HG03060 (cell line): ENCODE measurements at regions not wholly inside any gene's neighbourhood (a gene's known extent, or its start where the extent isn't known, plus 50 kb on each side); places are given as distances from the start of the nearest gene placed in this dataset.
"Not testable (repeated sequence)": the region's sequence is repeated elsewhere in the genome, so short reads cannot be mapped to it uniquely, and the experiment has no call there.

Source experiments
- ATAC-seq: cut with Tn5 transposase; IDR thresholded peaks from one replicate; pipeline ENCODE4 v1.9.1; 2021; ENCODE audit warnings: low read depth, moderate number of reproducible peaks; ENCODE audit not compliant: unreplicated experiment

GRCh38 chr4:30989508-30989907, 269.3 kb downstream of the PCDH7 start:
- ATAC-seq = no peak

DNA sequence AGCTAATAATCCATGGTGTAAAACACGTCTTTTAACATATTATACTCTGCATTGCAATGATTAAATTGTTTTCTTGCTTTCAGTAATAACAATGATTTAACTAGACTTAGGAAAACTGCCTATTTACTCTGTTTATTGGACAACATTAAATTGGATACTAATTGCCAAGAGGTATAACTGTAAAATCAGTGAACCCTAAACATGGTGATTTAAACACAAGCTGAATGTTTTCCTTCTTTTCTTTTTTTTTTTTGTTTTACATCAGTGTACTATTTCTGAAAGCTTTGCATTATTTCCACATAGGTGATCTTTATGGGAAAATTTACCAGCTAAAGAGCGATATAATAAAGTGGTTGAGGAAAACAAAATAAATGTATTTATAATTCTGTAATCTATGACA, 276.7 kb downstream of the PCDH7 start:
- no peak for ATAC-seq

GRCh38 chr4:31005037-31005436, 284.9 kb downstream of the PCDH7 start:
- ATAC-seq = no peak

DNA sequence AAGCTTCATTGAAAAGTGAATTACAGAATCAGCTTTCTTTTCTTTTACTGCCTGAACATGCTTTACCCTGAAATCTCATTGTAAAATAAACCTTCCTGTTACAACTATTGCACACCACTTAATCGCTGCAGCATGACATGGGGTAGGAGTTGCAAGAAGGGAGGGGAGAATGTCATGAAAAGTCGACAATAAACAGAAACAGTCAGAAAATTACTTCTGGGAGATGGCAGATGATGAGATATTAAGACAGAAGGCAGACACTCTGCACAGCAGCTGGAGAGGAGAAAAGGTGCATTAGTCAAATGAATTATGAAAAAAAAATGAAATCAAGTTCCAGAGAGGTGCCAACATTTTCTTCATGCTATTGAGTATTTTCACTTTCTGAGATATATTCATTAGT, 287.7 kb downstream of the PCDH7 start:
- no peak for ATAC-seq

DNA sequence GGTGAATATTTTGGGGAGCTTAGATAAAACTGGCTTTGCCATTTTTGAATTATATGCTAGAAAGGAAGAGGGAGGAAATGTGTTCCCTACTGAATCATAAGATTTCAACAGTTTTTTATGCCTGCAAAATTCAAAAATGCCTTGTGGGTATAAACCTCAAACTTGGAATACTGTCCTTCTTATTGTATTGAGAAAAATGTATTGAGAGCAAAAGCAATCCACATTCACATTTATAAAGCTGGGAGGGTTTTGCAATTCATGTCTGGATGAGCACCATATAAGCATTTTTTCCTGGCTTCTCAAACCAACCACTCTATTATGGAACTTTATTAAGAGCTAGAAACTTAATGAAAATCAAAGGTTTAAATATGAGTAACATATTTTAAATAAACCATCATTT, 289.8 kb downstream of the PCDH7 start:
- no peak for ATAC-seq

DNA sequence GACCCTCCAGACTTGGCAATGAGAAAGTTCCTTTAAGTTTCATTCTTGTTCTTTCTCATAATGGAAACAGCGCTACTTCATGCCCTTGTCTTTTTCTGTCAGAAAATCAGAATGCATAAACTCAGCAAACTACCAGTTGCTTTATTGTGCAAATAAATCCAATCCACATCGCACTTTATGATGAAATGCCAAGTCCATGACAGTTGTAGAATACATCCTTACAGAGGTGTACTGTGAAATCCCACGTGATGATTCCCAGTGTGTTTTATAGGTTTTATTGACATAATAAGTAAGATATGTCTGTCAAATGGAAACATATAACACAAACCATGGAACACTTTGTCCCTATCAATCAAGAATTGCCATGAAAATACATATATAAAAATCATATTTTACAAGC, 295.0 kb downstream of the PCDH7 start:
- ATAC-seq = no peak

DNA sequence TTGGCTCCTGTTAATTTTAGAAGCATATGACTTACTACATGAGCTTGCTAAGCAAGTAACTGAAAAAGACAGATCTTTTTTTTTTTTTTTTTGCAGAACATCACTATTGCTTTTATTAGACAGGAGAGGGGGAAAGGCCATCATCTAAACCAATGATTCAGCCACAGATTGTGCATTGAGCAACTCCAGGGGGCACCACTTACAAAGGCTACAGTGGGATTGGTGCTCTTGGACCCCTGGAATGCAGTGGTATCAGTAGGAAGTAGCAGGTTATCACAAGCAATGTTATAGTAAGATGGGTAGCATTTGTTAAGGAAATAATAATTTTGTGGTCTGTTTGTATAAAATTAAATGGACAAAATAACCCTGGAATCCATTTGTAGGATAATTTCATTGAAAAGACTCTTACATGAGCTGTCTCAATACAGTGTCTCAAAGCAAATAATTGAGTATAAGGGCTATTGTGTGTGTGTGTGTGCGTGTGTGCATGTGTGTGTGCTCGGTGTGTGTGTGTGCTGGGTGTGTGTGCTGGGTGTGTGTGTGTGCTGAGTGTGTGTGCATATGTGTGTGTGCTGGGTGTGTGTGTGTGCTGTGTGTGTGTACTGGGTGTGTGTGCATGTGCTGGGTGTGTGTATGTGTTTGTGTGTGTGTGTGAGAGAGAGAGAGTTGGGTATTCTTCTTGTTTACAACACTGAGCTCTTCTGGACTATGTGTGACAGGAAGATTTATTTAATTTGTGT, 296.3 kb downstream of the PCDH7 start:
- no peak for ATAC-seq

DNA sequence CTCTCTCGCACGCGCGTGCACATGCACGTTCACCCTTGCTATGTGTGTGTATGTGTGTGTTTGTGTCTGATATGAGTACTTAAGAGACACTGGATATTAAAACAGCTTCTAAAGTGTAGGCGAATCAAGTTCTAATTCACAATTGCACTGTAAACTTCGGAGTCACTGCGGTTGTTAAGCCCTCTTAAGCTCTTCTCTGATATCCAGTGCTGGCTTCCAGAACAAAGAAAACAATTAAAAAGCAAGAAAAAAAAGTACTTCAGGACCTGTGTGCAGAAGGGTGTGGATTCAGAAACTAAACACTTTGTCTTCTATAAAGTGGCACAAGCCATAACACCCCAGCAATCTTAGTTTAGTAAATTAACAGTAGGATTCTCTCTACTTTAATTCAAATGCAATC, 300.2 kb downstream of the PCDH7 start:
- no peak for ATAC-seq

- ATAC-seq = no peak
These were observed 300.8 kb downstream of the PCDH7 start for GRCh38 chr4:31021008-31021407.

- ATAC-seq = no peak
These were observed 302.5 kb downstream of the PCDH7 start for GRCh38 chr4:31022702-31023101.

DNA sequence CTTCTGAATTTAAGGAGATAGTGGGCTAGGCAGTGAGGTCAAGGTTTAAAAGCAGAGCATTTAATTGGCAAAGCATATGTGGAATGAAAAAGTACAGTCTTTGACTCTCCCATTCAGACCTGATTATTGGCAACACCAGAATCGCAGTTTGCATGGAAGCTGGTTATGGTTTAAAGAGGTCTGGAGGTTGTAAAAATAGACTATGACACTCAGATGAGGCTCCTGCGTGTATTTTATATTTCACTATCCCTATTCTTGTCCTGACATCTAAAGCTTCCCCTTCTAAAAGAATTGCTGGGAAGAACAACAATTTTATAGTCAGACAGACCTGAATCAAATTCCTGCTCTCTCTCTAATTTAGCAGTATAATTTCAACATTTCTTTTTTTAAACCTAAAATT, 302.9 kb downstream of the PCDH7 start:
- ATAC-seq = no peak

DNA sequence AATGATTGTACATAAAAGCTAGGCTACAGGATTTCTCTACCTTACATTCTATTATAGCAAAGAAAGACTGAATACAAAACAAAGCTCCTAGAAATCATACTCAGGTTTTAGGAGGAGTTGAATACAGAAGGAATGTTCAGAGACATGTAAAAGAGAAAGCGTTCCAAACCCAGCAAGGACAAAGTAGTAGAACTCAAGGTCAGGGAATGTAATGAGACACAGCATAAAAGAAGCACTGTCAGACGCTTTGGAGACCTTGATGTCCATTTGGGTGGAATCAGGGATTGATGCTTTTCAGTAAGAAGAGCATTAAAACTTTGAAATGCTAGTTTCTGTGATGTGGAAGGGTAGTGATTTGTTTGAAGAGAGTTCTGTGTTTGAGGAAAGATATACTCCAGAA, 303.6 kb downstream of the PCDH7 start:
- ATAC-seq = no peak

DNA sequence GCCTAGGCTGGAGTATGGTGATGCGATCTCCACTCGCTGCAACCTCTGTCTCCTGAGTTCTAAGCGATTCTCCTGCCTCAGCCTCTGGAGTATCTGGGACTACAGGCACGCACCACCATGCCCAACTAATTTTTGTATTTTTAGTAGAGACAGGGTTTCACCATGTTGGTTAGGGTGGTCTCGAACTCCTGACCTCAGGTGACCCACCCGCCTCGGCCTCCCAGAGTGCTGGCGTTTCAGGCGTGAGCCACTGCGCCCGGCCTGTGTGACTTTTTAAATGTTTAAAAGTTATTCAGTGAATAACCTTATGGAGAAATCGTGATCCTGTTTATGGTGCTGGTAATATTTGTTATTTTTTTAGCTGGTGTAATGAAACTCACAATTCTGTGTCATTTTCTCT, 304.6 kb downstream of the PCDH7 start:
- not testable (repeated sequence) for ATAC-seq

GRCh38 chr4:31026256-31026655, 306.1 kb downstream of the PCDH7 start:
- ATAC-seq = no peak

DNA sequence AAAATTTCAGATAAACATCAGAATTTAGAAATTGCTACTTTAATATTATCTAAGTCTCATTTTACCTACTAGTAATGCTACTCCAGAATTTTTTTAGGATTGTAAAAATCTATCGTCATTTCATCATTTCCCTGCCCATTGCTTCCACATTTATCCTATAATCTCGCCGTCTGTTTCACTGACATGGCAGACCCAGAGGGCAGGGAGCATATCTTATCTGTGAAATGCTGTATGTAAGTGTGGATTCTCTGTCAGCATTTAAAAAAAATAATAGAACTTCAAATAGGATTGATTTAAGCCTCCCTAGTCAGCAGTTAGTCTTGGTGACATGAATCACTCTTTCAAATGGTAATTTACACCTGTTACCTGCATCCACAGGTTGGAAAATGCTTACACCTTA, 314.4 kb downstream of the PCDH7 start:
- no peak for ATAC-seq

DNA sequence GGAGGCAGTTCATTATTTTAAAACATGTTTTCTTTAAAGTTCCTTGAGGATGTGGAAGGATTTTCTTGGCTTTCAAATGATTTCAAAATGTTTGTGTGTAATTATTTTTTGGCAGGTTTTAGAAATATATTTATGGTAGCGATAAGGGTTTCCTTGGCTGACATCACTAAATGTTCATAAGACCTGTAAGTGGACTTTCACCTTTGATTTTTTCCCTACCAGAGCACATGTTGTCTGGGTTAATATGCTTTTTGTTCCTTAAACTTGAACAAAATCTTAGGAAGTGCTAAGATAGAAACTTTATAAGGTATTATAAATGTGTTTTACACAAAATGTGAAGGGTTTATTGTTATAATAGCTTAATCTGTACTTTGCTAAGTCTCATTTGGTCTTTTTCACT, 315.6 kb downstream of the PCDH7 start:
- ATAC-seq = no peak

- no peak for ATAC-seq
These were observed 317.5 kb downstream of the PCDH7 start for GRCh38 chr4:31037703-31038102.

GRCh38 chr4:31039382-31039781, 319.2 kb downstream of the PCDH7 start:
- ATAC-seq = no peak

- no peak for ATAC-seq
These were observed 319.9 kb downstream of the PCDH7 start for GRCh38 chr4:31040106-31040505.

DNA sequence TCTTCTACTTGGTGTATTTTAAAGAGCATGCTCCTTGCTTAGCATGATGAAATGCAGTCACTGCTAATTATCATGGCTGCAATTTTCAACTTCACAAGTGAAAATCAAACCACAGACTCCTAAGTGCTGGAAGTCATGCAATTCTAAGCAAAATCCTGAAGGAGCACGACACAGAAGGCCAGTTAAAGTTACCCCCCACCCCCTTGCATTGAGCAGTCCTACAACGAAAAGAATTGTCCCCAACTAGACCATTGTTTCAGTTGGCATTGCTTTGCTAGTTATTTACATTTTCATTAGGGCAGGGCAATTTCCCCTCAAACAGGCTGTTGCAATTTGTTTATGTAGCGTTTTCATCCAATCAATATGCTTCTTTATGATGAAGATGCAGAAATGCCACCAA, 321.2 kb downstream of the PCDH7 start:
- no peak for ATAC-seq

GRCh38 chr4:31041853-31042252, 321.7 kb downstream of the PCDH7 start:
- no peak for ATAC-seq

DNA sequence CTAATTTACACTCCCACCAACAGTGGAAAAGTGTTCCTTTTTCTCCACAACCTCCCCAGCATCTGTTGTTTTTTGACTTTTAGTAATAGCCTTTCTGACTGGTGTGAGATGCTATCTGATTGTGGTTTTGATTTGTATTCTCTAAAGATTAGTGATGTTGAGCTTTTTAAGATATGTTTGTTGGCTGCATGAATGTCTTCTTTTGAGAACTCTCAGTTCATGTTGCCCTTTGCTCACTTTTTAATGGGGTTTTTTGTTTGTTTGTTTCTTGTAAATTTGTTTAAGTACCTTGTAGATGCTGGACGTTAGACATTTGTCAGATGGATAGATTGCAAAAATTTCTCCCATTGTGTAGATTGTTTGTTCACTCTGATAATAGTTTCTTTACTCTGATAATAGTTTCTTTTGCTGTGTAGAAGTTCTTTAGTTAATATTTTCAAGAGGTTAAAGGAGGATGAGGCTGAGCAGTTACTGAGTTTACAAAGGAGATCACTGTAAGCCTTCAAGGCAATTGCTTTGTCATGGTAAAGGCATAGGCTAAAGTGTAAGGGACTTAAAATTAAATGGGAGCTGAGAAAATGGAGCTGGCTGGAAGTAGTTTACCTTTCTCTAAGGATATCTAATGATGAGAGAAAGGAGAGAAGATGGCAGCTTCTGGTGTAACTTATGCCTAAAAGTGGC, 323.4 kb downstream of the PCDH7 start:
- ATAC-seq = no peak
